ENCODE measurements at regions not wholly inside any gene's neighbourhood (a gene's known extent, or its start where the extent isn't known, plus 50 kb on each side); places are given as distances from the start of the nearest gene placed in this dataset.
"Not testable (repeated sequence)": the region's sequence is repeated elsewhere in the genome, so short reads cannot be mapped to it uniquely, and the experiment has no call there.

- peak; percentile 89 for TF ChIP-seq PRDM6 (tag by site-specific recombination; IDR thresholded peaks at IDR 0.05)
- no peak for TF ChIP-seq ZNF391 (tag by site-specific recombination; IDR thresholded peaks at IDR 0.05; ENCODE audit: borderline replicate concordance, low read depth)
- no peak for TF ChIP-seq ZNF558 (tag by site-specific recombination; IDR thresholded peaks at IDR 0.05)
- no peak for TF ChIP-seq ZSCAN18 (tag by site-specific recombination; IDR thresholded peaks at IDR 0.05)
- no peak for TF ChIP-seq RBAK (tag by site-specific recombination; IDR thresholded peaks at IDR 0.05)
- TF ChIP-seq ZBTB44 (tag by site-specific recombination; IDR thresholded peaks at IDR 0.05) = 0 out of 2 replicates have a peak, but pooled peaks have one; percentile 16
These were observed 147.5 kb downstream of the IPO8 start (continued) for GRCh38 chr12:30548203-30548602.

GRCh38 chr12:30546121-30546520 lies 149.5 kb downstream of the IPO8 start:
- H3K4me1 ChIP-seq (ENCODE audit: control insufficient read depth, insufficient read depth, low read length) = 0 out of 2 replicates have a peak, but pooled peaks cover 2% of the 10 kb centered on the region
- peak; percentile 84 for TF ChIP-seq EGR2 (tag by site-specific recombination; IDR thresholded peaks at IDR 0.05; ENCODE audit: low read depth)
- TF ChIP-seq ZFHX2 (tag by site-specific recombination; conservative IDR thresholded peaks at IDR 0.05) = peak; percentile 57
- TF ChIP-seq PBX3 (CRISPR knock-in tag; IDR thresholded peaks at IDR 0.05) = no peak
- no peak for TF ChIP-seq ZFP37 (tag by site-specific recombination; IDR thresholded peaks at IDR 0.05)
- TF ChIP-seq ZNF398 (tag by site-specific recombination; IDR thresholded peaks at IDR 0.05) = no peak
- TF ChIP-seq SCRT2 (tag by site-specific recombination; IDR thresholded peaks at IDR 0.05) = peak; percentile 41; the same call in 1 of the 2 replicates
- no peak for TF ChIP-seq OSR2 (tag by site-specific recombination; IDR thresholded peaks at IDR 0.05)
- ChIA-PET POLR2A (no interaction called here), CTCF (no interaction called here)
- H3K9me3 ChIP-seq (ENCODE audit: control insufficient read depth, insufficient read depth, low read depth, low read length) = no peaks in the 10 kb centered on the region
- no peak overlapping the region for H3K27ac ChIP-seq (ENCODE audit: extremely low read depth, low read depth, low read length)
- H3K4me3 ChIP-seq (ENCODE audit: low read depth, low read length) = no peak overlapping the region
- H3K36me3 ChIP-seq (ENCODE audit: control insufficient read depth in 2 of 2, insufficient read depth in 1 of 2, low read length in 2 of 2) = no peaks in the 10 kb centered on the region

- H3K9me3 ChIP-seq (ENCODE audit: control insufficient read depth, insufficient read depth, low read depth, low read length); H3K4me1 ChIP-seq (ENCODE audit: control insufficient read depth, insufficient read depth, low read length); H3K27ac ChIP-seq (ENCODE audit: extremely low read depth, low read depth, low read length); H3K36me3 ChIP-seq (ENCODE audit: control insufficient read depth in 2 of 2, insufficient read depth in 1 of 2, low read length in 2 of 2); H3K4me3 ChIP-seq (ENCODE audit: low read depth, low read length); CTCF ChIA-PET; POLR2A ChIA-PET: not testable (repeated sequence)
These were observed 151.0 kb downstream of the IPO8 start for GRCh38 chr12:30544704-30545103.

Measured in HEK293 (cell line).